HEK293 (cell line): ENCODE measurements at regions not wholly inside any gene's neighbourhood (a gene's known extent, or its start where the extent isn't known, plus 50 kb on each side); places are given as distances from the start of the nearest gene placed in this dataset.

Source experiments
- BCL11A ChIP-seq: fragments of 450-650 bp; formaldehyde crosslinking; IDR thresholded peaks from 2 replicates; pipeline ENCODE4 v1.5.1; 2016; ENCODE audit warnings: low read depth, missing biosample characterization, missing genetic modification characterization
- KLF10 ChIP-seq: fragments of 450-650 bp; IDR thresholded peaks from 2 replicates; pipeline ENCODE4 v1.5.1; 2018; ENCODE audit warnings: missing biosample characterization, mild to moderate bottlenecking, missing genetic modification characterization
- ZNF138 ChIP-seq: fragments of 450-650 bp; formaldehyde crosslinking; IDR thresholded peaks from 2 replicates; pipeline ENCODE4 v1.5.1; 2016; ENCODE audit warnings: missing biosample characterization, missing genetic modification characterization, borderline replicate concordance
- ZNF146 ChIP-seq: fragments of 450-650 bp; formaldehyde crosslinking; IDR thresholded peaks from 2 replicates; pipeline ENCODE4 v1.5.1; 2016; ENCODE audit warnings: missing biosample characterization, missing genetic modification characterization
- ZNF19 ChIP-seq: fragments of 450-650 bp; formaldehyde crosslinking; IDR thresholded peaks from 2 replicates; pipeline ENCODE4; 2016; ENCODE audit warnings: missing biosample characterization, missing genetic modification characterization, low read depth
- ZNF792 ChIP-seq: fragments of 450-650 bp; formaldehyde crosslinking; IDR thresholded peaks from 2 replicates; pipeline ENCODE4 v1.5.1; 2016; ENCODE audit warnings: missing biosample characterization, missing genetic modification characterization
- TF ChIP-seq, protein P1 (sequence below): fragments of 450-650 bp; formaldehyde crosslinking; IDR thresholded peaks from 2 replicates; pipeline ENCODE4 v1.5.1; 2016; ENCODE audit warnings: missing biosample characterization, missing genetic modification characterization, low read depth
- TF ChIP-seq, protein P2 (sequence below): sonication (generic); formaldehyde crosslinking; IDR thresholded peaks from 2 replicates; pipeline ENCODE4 v1.8.1; 2022; ENCODE audit warnings: mild to moderate bottlenecking, moderate library complexity, missing genetic modification reagents
- TF ChIP-seq, protein P3 (sequence below): fragments of 450-650 bp; formaldehyde crosslinking; IDR thresholded peaks from 2 replicates; pipeline ENCODE4 v1.5.1; 2016; ENCODE audit warnings: missing biosample characterization, missing genetic modification characterization
- TF ChIP-seq, protein P4 (sequence below): fragments of 450-650 bp; formaldehyde crosslinking; IDR thresholded peaks from 2 replicates; pipeline ENCODE4 v1.5.1; 2016; ENCODE audit warnings: missing biosample characterization, missing genetic modification characterization
- TF ChIP-seq, protein P5 (sequence below): fragments of 450-650 bp; formaldehyde crosslinking; IDR thresholded peaks from 2 replicates; pipeline ENCODE4 v1.5.1; 2016; ENCODE audit warnings: missing biosample characterization, missing genetic modification characterization
- TF ChIP-seq, protein P6 (sequence below): fragments of 450-650 bp; formaldehyde crosslinking; IDR thresholded peaks from 2 replicates; pipeline ENCODE4 v1.5.1; 2016; ENCODE audit warnings: missing biosample characterization, missing genetic modification characterization
- TF ChIP-seq, protein P7 (sequence below): fragments of 450-650 bp; formaldehyde crosslinking; conservative IDR thresholded peaks from 2 replicates; pipeline ENCODE4 v1.5.1; 2016; ENCODE audit warnings: low read depth, missing biosample characterization, missing genetic modification characterization

DNA sequence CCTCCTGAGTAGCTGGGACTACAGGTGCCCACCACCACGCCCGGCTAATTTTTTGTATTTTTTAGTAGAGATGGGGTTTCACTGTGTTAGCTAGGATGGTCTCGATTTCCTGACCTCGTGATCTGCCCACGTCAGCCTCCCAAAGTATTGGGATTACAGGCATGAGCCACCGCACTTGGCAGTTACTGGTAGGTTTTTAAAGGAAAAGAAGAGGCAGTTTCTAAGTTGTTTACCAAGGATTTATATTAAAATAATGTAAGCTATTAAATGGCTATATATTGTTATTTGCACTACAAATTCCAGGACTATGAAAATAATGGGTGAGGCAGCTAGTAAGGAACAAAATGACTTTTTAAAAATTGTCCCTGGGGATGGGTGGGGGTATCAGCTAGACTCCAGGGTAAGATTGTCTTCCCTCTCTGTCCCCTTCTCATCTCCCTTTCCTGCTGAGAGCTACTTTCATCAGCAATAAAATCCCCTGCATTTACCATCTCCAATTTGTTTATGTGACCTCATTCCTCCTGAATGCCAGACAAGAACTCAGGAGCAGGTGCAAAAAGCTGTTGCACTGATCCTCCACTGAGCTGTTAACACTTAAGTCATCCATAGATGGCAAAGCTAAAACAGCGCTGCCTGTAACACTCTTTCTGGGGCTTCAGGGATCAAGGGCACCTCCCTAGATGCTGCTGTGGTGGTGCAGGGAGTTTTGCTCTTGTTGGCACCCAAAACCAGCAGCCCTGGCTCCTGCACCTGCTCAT is 165.2 kb downstream of the ZPLD1 start:
- TF ChIP-seq, protein P1, sequence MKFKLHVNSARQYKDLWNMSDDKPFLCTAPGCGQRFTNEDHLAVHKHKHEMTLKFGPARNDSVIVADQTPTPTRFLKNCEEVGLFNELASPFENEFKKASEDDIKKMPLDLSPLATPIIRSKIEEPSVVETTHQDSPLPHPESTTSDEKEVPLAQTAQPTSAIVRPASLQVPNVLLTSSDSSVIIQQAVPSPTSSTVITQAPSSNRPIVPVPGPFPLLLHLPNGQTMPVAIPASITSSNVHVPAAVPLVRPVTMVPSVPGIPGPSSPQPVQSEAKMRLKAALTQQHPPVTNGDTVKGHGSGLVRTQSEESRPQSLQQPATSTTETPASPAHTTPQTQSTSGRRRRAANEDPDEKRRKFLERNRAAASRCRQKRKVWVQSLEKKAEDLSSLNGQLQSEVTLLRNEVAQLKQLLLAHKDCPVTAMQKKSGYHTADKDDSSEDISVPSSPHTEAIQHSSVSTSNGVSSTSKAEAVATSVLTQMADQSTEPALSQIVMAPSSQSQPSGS: no peak
- TF ChIP-seq, protein P2, sequence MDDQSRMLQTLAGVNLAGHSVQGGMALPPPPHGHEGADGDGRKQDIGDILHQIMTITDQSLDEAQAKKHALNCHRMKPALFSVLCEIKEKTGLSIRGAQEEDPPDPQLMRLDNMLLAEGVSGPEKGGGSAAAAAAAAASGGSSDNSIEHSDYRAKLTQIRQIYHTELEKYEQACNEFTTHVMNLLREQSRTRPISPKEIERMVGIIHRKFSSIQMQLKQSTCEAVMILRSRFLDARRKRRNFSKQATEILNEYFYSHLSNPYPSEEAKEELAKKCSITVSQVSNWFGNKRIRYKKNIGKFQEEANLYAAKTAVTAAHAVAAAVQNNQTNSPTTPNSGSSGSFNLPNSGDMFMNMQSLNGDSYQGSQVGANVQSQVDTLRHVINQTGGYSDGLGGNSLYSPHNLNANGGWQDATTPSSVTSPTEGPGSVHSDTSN (CRISPR knock-in tag): no peak
- TF ChIP-seq KLF10 (no peak), BCL11A (no peak), ZNF19 (tag by site-specific recombination) (no peak), ZNF138 (tag by site-specific recombination) (no peak), ZNF146 (tag by site-specific recombination) (no peak), ZNF792 (tag by site-specific recombination) (no peak)
- TF ChIP-seq, protein P3, sequence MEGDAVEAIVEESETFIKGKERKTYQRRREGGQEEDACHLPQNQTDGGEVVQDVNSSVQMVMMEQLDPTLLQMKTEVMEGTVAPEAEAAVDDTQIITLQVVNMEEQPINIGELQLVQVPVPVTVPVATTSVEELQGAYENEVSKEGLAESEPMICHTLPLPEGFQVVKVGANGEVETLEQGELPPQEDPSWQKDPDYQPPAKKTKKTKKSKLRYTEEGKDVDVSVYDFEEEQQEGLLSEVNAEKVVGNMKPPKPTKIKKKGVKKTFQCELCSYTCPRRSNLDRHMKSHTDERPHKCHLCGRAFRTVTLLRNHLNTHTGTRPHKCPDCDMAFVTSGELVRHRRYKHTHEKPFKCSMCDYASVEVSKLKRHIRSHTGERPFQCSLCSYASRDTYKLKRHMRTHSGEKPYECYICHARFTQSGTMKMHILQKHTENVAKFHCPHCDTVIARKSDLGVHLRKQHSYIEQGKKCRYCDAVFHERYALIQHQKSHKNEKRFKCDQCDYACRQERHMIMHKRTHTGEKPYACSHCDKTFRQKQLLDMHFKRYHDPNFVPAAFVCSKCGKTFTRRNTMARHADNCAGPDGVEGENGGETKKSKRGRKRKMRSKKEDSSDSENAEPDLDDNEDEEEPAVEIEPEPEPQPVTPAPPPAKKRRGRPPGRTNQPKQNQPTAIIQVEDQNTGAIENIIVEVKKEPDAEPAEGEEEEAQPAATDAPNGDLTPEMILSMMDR (tag by site-specific recombination): no peak
- TF ChIP-seq, protein P4, sequence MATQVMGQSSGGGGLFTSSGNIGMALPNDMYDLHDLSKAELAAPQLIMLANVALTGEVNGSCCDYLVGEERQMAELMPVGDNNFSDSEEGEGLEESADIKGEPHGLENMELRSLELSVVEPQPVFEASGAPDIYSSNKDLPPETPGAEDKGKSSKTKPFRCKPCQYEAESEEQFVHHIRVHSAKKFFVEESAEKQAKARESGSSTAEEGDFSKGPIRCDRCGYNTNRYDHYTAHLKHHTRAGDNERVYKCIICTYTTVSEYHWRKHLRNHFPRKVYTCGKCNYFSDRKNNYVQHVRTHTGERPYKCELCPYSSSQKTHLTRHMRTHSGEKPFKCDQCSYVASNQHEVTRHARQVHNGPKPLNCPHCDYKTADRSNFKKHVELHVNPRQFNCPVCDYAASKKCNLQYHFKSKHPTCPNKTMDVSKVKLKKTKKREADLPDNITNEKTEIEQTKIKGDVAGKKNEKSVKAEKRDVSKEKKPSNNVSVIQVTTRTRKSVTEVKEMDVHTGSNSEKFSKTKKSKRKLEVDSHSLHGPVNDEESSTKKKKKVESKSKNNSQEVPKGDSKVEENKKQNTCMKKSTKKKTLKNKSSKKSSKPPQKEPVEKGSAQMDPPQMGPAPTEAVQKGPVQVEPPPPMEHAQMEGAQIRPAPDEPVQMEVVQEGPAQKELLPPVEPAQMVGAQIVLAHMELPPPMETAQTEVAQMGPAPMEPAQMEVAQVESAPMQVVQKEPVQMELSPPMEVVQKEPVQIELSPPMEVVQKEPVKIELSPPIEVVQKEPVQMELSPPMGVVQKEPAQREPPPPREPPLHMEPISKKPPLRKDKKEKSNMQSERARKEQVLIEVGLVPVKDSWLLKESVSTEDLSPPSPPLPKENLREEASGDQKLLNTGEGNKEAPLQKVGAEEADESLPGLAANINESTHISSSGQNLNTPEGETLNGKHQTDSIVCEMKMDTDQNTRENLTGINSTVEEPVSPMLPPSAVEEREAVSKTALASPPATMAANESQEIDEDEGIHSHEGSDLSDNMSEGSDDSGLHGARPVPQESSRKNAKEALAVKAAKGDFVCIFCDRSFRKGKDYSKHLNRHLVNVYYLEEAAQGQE (tag by site-specific recombination): no peak
- TF ChIP-seq, protein P5, sequence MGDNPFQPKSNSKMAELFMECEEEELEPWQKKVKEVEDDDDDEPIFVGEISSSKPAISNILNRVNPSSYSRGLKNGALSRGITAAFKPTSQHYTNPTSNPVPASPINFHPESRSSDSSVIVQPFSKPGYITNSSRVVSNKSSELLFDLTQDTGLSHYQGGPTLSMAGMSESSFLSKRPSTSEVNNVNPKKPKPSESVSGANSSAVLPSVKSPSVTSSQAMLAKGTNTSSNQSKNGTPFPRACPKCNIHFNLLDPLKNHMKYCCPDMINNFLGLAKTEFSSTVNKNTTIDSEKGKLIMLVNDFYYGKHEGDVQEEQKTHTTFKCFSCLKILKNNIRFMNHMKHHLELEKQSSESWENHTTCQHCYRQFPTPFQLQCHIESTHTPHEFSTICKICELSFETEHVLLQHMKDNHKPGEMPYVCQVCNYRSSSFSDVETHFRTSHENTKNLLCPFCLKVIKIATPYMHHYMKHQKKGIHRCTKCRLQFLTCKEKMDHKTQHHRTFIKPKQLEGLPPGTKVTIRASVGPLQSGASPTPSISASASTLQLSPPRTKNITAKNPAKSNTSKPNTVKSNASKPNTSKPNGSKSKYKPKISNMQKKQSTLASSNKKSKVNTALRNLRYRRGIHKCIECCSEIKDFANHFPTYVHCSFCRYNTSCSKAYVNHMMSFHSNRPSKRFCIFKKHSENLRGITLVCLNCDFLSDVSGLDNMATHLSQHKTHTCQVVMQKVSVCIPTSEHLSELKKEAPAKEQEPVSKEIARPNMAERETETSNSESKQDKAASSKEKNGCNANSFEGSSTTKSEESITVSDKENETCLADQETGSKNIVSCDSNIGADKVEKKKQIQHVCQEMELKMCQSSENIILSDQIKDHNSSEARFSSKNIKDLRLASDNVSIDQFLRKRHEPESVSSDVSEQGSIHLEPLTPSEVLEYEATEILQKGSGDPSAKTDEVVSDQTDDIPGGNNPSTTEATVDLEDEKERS (tag by site-specific recombination): no peak
- TF ChIP-seq, protein P6, sequence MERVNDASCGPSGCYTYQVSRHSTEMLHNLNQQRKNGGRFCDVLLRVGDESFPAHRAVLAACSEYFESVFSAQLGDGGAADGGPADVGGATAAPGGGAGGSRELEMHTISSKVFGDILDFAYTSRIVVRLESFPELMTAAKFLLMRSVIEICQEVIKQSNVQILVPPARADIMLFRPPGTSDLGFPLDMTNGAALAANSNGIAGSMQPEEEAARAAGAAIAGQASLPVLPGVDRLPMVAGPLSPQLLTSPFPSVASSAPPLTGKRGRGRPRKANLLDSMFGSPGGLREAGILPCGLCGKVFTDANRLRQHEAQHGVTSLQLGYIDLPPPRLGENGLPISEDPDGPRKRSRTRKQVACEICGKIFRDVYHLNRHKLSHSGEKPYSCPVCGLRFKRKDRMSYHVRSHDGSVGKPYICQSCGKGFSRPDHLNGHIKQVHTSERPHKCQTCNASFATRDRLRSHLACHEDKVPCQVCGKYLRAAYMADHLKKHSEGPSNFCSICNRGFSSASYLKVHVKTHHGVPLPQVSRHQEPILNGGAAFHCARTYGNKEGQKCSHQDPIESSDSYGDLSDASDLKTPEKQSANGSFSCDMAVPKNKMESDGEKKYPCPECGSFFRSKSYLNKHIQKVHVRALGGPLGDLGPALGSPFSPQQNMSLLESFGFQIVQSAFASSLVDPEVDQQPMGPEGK (tag by site-specific recombination): no peak
- TF ChIP-seq, protein P7, sequence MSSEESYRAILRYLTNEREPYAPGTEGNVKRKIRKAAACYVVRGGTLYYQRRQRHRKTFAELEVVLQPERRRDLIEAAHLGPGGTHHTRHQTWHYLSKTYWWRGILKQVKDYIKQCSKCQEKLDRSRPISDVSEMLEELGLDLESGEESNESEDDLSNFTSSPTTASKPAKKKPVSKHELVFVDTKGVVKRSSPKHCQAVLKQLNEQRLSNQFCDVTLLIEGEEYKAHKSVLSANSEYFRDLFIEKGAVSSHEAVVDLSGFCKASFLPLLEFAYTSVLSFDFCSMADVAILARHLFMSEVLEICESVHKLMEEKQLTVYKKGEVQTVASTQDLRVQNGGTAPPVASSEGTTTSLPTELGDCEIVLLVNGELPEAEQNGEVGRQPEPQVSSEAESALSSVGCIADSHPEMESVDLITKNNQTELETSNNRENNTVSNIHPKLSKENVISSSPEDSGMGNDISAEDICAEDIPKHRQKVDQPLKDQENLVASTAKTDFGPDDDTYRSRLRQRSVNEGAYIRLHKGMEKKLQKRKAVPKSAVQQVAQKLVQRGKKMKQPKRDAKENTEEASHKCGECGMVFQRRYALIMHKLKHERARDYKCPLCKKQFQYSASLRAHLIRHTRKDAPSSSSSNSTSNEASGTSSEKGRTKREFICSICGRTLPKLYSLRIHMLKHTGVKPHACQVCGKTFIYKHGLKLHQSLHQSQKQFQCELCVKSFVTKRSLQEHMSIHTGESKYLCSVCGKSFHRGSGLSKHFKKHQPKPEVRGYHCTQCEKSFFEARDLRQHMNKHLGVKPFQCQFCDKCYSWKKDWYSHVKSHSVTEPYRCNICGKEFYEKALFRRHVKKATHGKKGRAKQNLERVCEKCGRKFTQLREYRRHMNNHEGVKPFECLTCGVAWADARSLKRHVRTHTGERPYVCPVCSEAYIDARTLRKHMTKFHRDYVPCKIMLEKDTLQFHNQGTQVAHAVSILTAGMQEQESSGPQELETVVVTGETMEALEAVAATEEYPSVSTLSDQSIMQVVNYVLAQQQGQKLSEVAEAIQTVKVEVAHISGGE (tag by site-specific recombination): no peak
